ENCODE measurements at regions not wholly inside any gene's neighbourhood (a gene's known extent, or its start where the extent isn't known, plus 50 kb on each side); places are given as distances from the start of the nearest gene placed in this dataset.
A peak's percentile ranks its signal among the peaks of the same experiment; 100 is the strongest.
"Not testable (repeated sequence)": the region's sequence is repeated elsewhere in the genome, so short reads cannot be mapped to it uniquely, and the experiment has no call there.

GRCh38 chr1:221576268-221576667 is 165.6 kb downstream of the DUSP10 start:
- Histone ChIP-seq H3K27ac (no peak overlapping the region), H3K4me1 (replicated peaks in 1 of 2) (no peaks in the 10 kb centered on the region), H3K4me3 (no peak overlapping the region)
- WGBS, 10 experiments: 0 to 88% (median 61%) methylated on average over 1 to 3 of the region's 3 CpGs
- ATAC-seq (replicated peaks in 6 of 8): peak in 1 of 8 experiments; percentile 27
- in situ Hi-C loops (cut with MboI; ENCODE audit: low pct_unique_long_range_greater_than_20kb in 2 of 9, low sequenced_read_pairs in 9 of 9, unreplicated experiment in 9 of 9): no loop called here

GRCh38 chr1:221583465-221583864 is 158.4 kb downstream of the DUSP10 start:
- in situ Hi-C loops (cut with MboI; ENCODE audit: low pct_unique_long_range_greater_than_20kb in 2 of 9, low sequenced_read_pairs in 9 of 9, unreplicated experiment in 9 of 9): no loop called here
- Histone ChIP-seq H3K4me3 (no peak overlapping the region), H3K27ac (no peak overlapping the region), H3K4me1 (replicated peaks in 1 of 2) (no peaks in the 10 kb centered on the region)
- WGBS, 10 experiments: 61 to 100% (median 80%) methylated on average over 1 to 2 of the region's 2 CpGs; no CpG with 5 or more reads in 1 of the 10 experiments
- ATAC-seq (replicated peaks in 6 of 8): peak in 3 of 8 experiments; percentile 18 to 69 (median 52)

DNA sequence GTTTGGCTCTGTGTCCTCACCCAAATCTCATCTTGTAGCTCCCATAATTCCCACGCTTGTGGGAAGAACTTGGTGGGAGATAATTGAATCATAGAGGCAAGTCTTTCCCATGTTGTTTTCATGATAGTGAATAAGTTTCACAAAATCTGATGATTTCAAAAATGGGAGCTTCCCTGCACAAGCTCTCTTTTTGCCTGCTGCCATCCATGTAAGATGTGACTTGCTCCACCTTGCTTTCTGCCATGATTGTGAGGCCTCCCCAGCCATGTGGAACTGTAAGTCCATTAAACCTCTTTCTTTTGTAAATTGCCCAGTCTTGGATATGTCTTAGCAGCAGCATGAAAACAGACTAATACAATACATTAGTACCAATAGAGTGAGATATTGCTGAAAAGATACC is 154.9 kb downstream of the DUSP10 start:
- WGBS, 10 experiments: 40 to 100% (median 82%) methylated on average over 1 of the region's 1 CpG; no CpG with 5 or more reads in 4 of the 10 experiments
- in situ Hi-C loops (cut with MboI; ENCODE audit: low pct_unique_long_range_greater_than_20kb in 2 of 9, low sequenced_read_pairs in 9 of 9, unreplicated experiment in 9 of 9); ATAC-seq (replicated peaks in 6 of 8): not testable (repeated sequence)

DNA sequence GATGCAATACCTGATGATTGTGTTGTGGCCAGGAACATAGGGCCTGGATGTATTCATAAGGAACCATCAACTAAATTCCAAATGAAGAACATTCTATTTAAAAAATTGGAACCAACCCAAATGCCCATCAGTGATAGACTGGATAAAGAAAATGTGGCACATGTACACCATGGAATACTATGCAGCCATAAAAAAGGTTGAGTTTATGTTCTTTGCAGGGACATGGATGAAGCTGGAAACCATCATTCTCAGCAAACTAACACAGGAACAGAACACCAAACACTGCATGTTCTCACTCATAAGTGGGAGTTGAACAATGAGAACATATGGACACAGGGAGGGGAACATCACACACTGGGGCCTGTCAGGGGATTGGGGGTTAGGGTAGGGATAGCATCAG is 150.6 kb downstream of the DUSP10 start:
- H3K4me1 ChIP-seq (replicated peaks in 1 of 2); ATAC-seq (replicated peaks in 6 of 8); in situ Hi-C loops (cut with MboI; ENCODE audit: low pct_unique_long_range_greater_than_20kb in 2 of 9, low sequenced_read_pairs in 9 of 9, unreplicated experiment in 9 of 9): not testable (repeated sequence)

More for the DNA sequence above, 154.9 kb downstream of the DUSP10 start:
- not testable (repeated sequence) for H3K4me3 ChIP-seq; H3K4me1 ChIP-seq (replicated peaks in 1 of 2); H3K27ac ChIP-seq

DNA sequence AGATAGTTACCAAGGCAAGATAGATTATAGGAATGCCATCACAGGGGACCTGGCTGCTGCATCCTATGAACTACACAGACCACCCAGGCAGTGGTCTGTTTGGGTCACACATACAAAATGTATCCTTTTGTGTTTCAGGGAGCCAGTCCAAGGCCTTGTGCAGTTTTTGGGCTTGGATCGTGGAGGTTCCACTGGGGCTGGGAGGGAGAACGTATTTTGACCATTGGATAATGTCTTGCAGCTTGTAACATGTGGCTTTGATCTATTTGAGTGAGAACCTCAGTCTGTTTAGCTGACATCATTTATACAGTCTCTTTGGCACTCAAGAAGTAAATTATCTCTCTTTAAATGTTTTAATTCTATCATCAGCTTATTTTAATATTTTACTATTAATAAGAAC is 147.3 kb downstream of the DUSP10 start:
- H3K4me1 ChIP-seq (replicated peaks in 1 of 2): no peaks in the 10 kb centered on the region
- ATAC-seq (replicated peaks in 6 of 8): no peak
- in situ Hi-C loops (cut with MboI; ENCODE audit: low pct_unique_long_range_greater_than_20kb in 2 of 9, low sequenced_read_pairs in 9 of 9, unreplicated experiment in 9 of 9): no loop called here
- no peak overlapping the region for H3K27ac ChIP-seq
- WGBS, 10 experiments: 20 to 100% (median 88%) methylated on average over 1 to 2 of the region's 2 CpGs; no CpG with 5 or more reads in 3 of the 10 experiments
- H3K4me3 ChIP-seq: no peak overlapping the region

More for the DNA sequence above, 150.6 kb downstream of the DUSP10 start:
- not testable (repeated sequence) for H3K4me3 ChIP-seq, H3K27ac ChIP-seq

DNA sequence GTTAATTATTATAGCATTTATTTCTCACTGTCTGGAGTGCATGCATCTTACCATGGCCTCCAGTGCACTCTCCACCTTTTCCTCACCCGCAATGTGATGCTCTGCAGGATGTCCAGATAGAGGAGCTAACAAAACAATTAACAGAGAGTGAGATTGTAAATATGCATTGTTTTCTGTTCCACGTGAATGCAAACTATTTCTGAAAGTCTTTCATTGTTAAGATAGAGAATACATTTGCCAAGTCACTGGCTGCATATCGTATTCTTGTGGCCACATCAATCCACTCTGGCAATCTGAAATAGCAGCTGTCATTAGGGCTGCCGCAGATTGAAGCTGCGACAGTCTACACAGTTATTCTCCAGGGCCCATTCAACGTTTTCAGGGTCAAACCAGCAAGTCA is 143.8 kb downstream of the DUSP10 start:
- Histone ChIP-seq H3K4me1 (replicated peaks in 1 of 2) (no peaks in the 10 kb centered on the region), H3K4me3 (no peak overlapping the region), H3K27ac (no peak overlapping the region)
- in situ Hi-C loops (cut with MboI; ENCODE audit: low pct_unique_long_range_greater_than_20kb in 2 of 9, low sequenced_read_pairs in 9 of 9, unreplicated experiment in 9 of 9): no loop called here
- ATAC-seq (replicated peaks in 6 of 8): no peak
- 40 to 78% (median 62%) methylated on average over 1 to 6 of the region's 6 CpGs; no CpG with 5 or more reads in 2 of the 10 experiments for WGBS, 10 experiments

GRCh38 chr1:221601166-221601565 is 140.7 kb downstream of the DUSP10 start:
- Histone ChIP-seq H3K4me3 (no peak overlapping the region), H3K27ac (no peak overlapping the region), H3K4me1 (replicated peaks in 1 of 2) (no peaks in the 10 kb centered on the region)
- no peak for ATAC-seq (replicated peaks in 6 of 8)
- in situ Hi-C loops (cut with MboI; ENCODE audit: low pct_unique_long_range_greater_than_20kb in 2 of 9, low sequenced_read_pairs in 9 of 9, unreplicated experiment in 9 of 9): no loop called here

- WGBS, 10 experiments: 44 to 100% (median 83%) methylated on average over 1 to 2 of the region's 2 CpGs; no CpG with 5 or more reads in 5 of the 10 experiments
- peak in 2 of 8 experiments; percentile 58 to 66 for ATAC-seq (replicated peaks in 6 of 8)
- H3K4me3 ChIP-seq: no peak overlapping the region
- in situ Hi-C loops (cut with MboI; ENCODE audit: low pct_unique_long_range_greater_than_20kb in 2 of 9, low sequenced_read_pairs in 9 of 9, unreplicated experiment in 9 of 9): no loop called here
- H3K4me1 ChIP-seq (replicated peaks in 1 of 2): no peaks in the 10 kb centered on the region
- H3K27ac ChIP-seq: no peak overlapping the region
Observed at GRCh38 chr1:221602830-221603229, 139.1 kb downstream of the DUSP10 start.

DNA sequence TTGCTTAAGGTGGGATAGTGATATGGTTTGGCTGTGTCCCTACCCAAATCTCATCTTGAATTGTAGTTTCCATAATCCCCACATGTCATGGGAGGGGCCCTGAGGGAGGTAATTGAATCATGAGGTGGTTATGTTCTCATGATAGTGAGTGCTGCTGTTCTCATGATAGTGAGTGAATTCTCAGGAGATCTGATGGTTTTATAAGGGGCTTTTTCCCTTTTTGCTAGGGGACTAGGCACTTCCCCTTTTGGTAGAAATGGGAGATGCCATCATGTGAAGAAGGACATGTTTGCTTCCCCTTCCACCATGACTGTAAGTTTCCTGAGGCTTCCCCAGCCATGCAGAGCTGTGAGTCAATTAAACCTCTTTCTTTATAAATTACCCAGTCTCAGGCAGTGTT is 137.5 kb downstream of the DUSP10 start:
- ATAC-seq (replicated peaks in 6 of 8); H3K4me3 ChIP-seq; H3K27ac ChIP-seq; in situ Hi-C loops (cut with MboI; ENCODE audit: low pct_unique_long_range_greater_than_20kb in 2 of 9, low sequenced_read_pairs in 9 of 9, unreplicated experiment in 9 of 9); H3K4me1 ChIP-seq (replicated peaks in 1 of 2): not testable (repeated sequence)

DNA sequence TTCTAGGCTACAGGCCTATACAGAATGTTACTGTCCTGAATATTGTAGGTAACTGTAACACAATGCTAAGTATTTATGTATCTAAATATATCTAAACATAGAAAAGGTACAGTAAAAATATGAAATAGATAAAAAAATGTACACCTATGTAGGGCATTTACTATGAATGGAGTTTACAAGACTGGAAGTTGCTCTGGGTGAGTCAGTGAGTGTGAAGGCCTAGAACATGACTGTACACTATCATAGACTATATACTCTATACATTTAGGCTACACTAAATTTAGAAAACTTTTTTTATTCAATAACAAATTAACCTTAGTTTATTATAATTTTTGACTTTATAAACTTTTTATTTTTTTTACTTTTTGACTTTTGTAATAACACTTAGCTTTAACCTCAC is 136.9 kb downstream of the DUSP10 start:
- Histone ChIP-seq H3K4me3 (no peak overlapping the region), H3K4me1 (replicated peaks in 1 of 2) (no peaks in the 10 kb centered on the region)

DNA sequence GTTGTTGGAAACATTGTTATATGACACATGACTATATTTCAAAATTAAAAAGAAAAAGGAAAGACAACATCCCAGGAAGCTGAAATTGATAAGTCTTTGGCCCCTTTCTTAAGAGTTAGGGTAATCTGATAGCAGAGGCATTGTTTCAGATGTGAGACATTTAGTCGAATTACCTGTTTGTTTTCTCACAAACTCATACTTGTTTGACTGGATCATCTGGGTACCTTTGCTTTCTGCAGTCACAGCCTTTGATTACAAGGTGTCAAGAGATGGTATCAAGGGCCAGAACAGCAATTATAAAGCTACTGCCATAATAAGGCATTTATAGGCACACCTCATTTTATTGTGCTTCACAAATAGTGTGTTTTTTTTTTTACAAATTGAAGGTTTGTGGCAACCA is 136.3 kb downstream of the DUSP10 start:
- no peak overlapping the region for H3K4me3 ChIP-seq
- H3K4me1 ChIP-seq (replicated peaks in 1 of 2): no peaks in the 10 kb centered on the region
- in situ Hi-C loops (cut with MboI; ENCODE audit: low pct_unique_long_range_greater_than_20kb in 2 of 9, low sequenced_read_pairs in 9 of 9, unreplicated experiment in 9 of 9): no loop called here
- H3K27ac ChIP-seq: no peak overlapping the region
- WGBS, 10 experiments: 67 to 100% (median 86%) methylated on average over 1 of the region's 1 CpG; no CpG with 5 or more reads in 6 of the 10 experiments
- ATAC-seq (replicated peaks in 6 of 8): no peak

More for the DNA sequence above, 136.9 kb downstream of the DUSP10 start:
- ATAC-seq (replicated peaks in 6 of 8): no peak
- in situ Hi-C loops (cut with MboI; ENCODE audit: low pct_unique_long_range_greater_than_20kb in 2 of 9, low sequenced_read_pairs in 9 of 9, unreplicated experiment in 9 of 9): no loop called here
- H3K27ac ChIP-seq: no peak overlapping the region

GRCh38 chr1:221606256-221606655 is 135.6 kb downstream of the DUSP10 start:
- H3K4me1 ChIP-seq (replicated peaks in 1 of 2): no peaks in the 10 kb centered on the region
- H3K4me3 ChIP-seq: no peak overlapping the region
- no peak overlapping the region for H3K27ac ChIP-seq
- ATAC-seq (replicated peaks in 6 of 8): no peak
- in situ Hi-C loops (cut with MboI; ENCODE audit: low pct_unique_long_range_greater_than_20kb in 2 of 9, low sequenced_read_pairs in 9 of 9, unreplicated experiment in 9 of 9): no loop called here
- 13 to 70% (median 60%) methylated on average over 2 to 4 of the region's 4 CpGs for WGBS, 10 experiments

DNA sequence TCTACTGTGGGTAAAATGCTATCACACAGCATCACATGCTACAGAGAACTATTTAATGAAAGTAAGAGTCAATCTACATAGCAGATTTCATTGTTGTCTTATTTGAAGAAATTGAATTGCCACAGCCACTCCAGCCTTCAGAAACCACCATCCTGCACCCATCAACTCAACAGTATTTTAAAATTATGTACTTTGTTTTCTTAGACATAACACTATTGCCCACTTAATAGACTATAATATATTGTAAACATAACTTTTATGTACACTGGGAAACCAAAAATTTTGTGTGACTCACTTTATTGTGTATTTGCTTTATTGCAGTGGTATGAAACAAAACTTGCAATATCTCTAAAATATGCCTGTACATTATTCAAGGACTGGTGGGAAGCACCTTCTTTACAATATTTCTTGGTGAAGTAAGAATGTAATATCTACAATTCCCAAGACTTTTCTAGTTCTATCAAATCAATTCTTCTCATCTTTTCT is 133.0 kb downstream of the DUSP10 start:
- Histone ChIP-seq H3K4me1 (replicated peaks in 1 of 2) (no peaks in the 10 kb centered on the region), H3K4me3 (no peak overlapping the region), H3K27ac (no peak overlapping the region)
- in situ Hi-C loops (cut with MboI; ENCODE audit: low pct_unique_long_range_greater_than_20kb in 2 of 9, low sequenced_read_pairs in 9 of 9, unreplicated experiment in 9 of 9): no loop called here
- no peak for ATAC-seq (replicated peaks in 6 of 8)

- H3K4me3 ChIP-seq: no peak overlapping the region
- ATAC-seq (replicated peaks in 6 of 8): no peak
- H3K4me1 ChIP-seq (replicated peaks in 1 of 2): no peaks in the 10 kb centered on the region
- in situ Hi-C loops (cut with MboI; ENCODE audit: low pct_unique_long_range_greater_than_20kb in 2 of 9, low sequenced_read_pairs in 9 of 9, unreplicated experiment in 9 of 9): no loop called here
- WGBS, 10 experiments: 0 to 94% (median 53%) methylated on average over 1 to 2 of the region's 2 CpGs
- no peak overlapping the region for H3K27ac ChIP-seq
Observed at GRCh38 chr1:221611656-221612046, 130.2 kb downstream of the DUSP10 start.
